ENCODE measurements at regions not wholly inside any gene's neighbourhood (a gene's known extent, or its start where the extent isn't known, plus 50 kb on each side); places are given as distances from the start of the nearest gene placed in this dataset.

GRCh38 chr16:7231762-7232161, 100.9 kb upstream of the RBFOX1 start:
- no peak for TF ChIP-seq CTCF (conservative IDR thresholded peaks at IDR 0.05; ENCODE audit: low read depth, low read length)
- no peak for TF ChIP-seq EZH2 (IDR thresholded peaks at IDR 0.05; ENCODE audit: low read length, unreplicated experiment)
- no peak for TF ChIP-seq EZH2phosphoT487 (IDR thresholded peaks at IDR 0.05; ENCODE audit: borderline replicate concordance, low read length)
